CD14-positive monocyte (primary cell): ENCODE measurements at regions not wholly inside any gene's neighbourhood (a gene's known extent, or its start where the extent isn't known, plus 50 kb on each side); places are given as distances from the start of the nearest gene placed in this dataset.

Experiments
- DNase-seq, 3 donors: peaks; one replicate each; pipeline ENCODE4 v3.0.0-alpha.2; 2011 to 2022
- H2AFZ ChIP-seq: 2 replicates; pipeline ENCODE4 v1.6.0; 2012; ENCODE audit warnings: mild to moderate bottlenecking, low read depth, low read length, inconsistent platforms; ENCODE audit not compliant: insufficient read depth, poor library complexity, severe bottlenecking
- H3K27ac ChIP-seq, 2 donors: 1 replicate in 1 of 2; 2 replicates in 1 of 2; pipeline ENCODE4 v1.5.1; 2012 to 2013; ENCODE audit warnings: low read length in 2 of 2, control low read depth in 1 of 2, inconsistent platforms in 1 of 2, low read depth in 1 of 2, mild to moderate bottlenecking in 1 of 2
- H3K27me3 ChIP-seq, 2 donors: one replicate each; pipeline versions ENCODE4 v1.6.0 to v1.6.1; 2011 to 2013; ENCODE audit warnings: low read length in 2 of 2; ENCODE audit not compliant: control insufficient read depth in 2 of 2, insufficient read depth in 2 of 2
- H3K36me3 ChIP-seq, 2 donors: replicated peaks in 1 of 2; 1 replicate in 1 of 2; 2 replicates in 1 of 2; pipeline versions ENCODE4 v1.5.1 to v1.6.1; 2012 to 2013; ENCODE audit warnings: low read length in 2 of 2, control low read depth in 1 of 2, inconsistent platforms in 1 of 2, mild to moderate bottlenecking in 1 of 2; ENCODE audit not compliant: insufficient read depth in 2 of 2, control insufficient read depth in 1 of 2
- H3K4me1 ChIP-seq, 2 donors: 1 replicate in 1 of 2; 2 replicates in 1 of 2; pipeline versions ENCODE4 v1.5.1 to v1.6.1; 2012 to 2013; ENCODE audit warnings: low read length in 2 of 2, control low read depth in 1 of 2, inconsistent platforms in 1 of 2, mild to moderate bottlenecking in 1 of 2, moderate library complexity in 1 of 2; ENCODE audit not compliant: insufficient read depth in 2 of 2, control insufficient read depth in 1 of 2
- H3K4me2 ChIP-seq: replicated peaks from 2 replicates; pipeline ENCODE3; 2012; ENCODE audit warnings: low read length, moderate library complexity, mild to moderate bottlenecking; ENCODE audit not compliant: poor library complexity, severe bottlenecking; ENCODE audit errors: extremely low read depth
- H3K4me3 ChIP-seq, 3 experiments: fragments of 200-600 bp in 1 of 3; sonication (generic) in 1 of 3; replicated peaks in 1 of 3; 1 replicate in 2 of 3; 2 replicates in 1 of 3; pipeline ENCODE4 v1.5.1; 2011 to 2013; ENCODE audit warnings: low read length in 3 of 3, mild to moderate bottlenecking in 3 of 3, control low read depth in 2 of 3, low read depth in 2 of 3, inconsistent platforms in 1 of 3, moderate library complexity in 1 of 3
- H3K79me2 ChIP-seq: 2 replicates; pipeline ENCODE4 v1.6.0; 2012; ENCODE audit warnings: mild to moderate bottlenecking, control low read depth, inconsistent platforms, low read length, moderate library complexity; ENCODE audit not compliant: insufficient read depth
- H3K9ac ChIP-seq: 2 replicates; pipeline ENCODE4 v1.6.0; 2017; ENCODE audit warnings: low read length, mild to moderate bottlenecking; ENCODE audit not compliant: insufficient read depth, poor library complexity, severe bottlenecking
- H3K9me3 ChIP-seq, 2 donors: replicated peaks in 1 of 2; 1 replicate in 1 of 2; 2 replicates in 1 of 2; pipeline versions ENCODE4 v1.5.1 to v1.6.1; 2012 to 2013; ENCODE audit warnings: low read length in 2 of 2, control low read depth in 1 of 2; ENCODE audit not compliant: control insufficient read depth in 1 of 2, insufficient read depth in 1 of 2
- H4K20me1 ChIP-seq: 2 replicates; pipeline ENCODE4 v1.6.0; 2012; ENCODE audit warnings: mild to moderate bottlenecking, low read length, control low read depth, moderate library complexity; ENCODE audit not compliant: insufficient read depth
- H3K27ac Mint-ChIP-seq, 7 donors: one replicate each; pipeline ENCODE4 v1.8.0; 2020; ENCODE audit warnings: mild to moderate bottlenecking in 7 of 7, mixed read lengths in 7 of 7, moderate library complexity in 6 of 7, inconsistent platforms in 2 of 7
- H3K27me3 Mint-ChIP-seq, 3 donors: one replicate each; pipeline ENCODE4 v1.8.0; 2021 to 2022; ENCODE audit warnings: low read depth in 3 of 3, mild to moderate bottlenecking in 3 of 3, mixed read lengths in 3 of 3, moderate library complexity in 3 of 3, inconsistent platforms in 1 of 3
- H3K36me3 Mint-ChIP-seq, 2 donors: one replicate each; pipeline ENCODE4 v1.8.0; 2020; ENCODE audit warnings: mixed read lengths in 2 of 2, inconsistent platforms in 1 of 2, mild to moderate bottlenecking in 1 of 2
- H3K4me1 Mint-ChIP-seq: one replicate; pipeline ENCODE4 v1.8.0; 2020; ENCODE audit warnings: mild to moderate bottlenecking, mixed read lengths
- H3K4me3 Mint-ChIP-seq, 2 donors: one replicate each; pipeline ENCODE4 v1.8.0; 2020; ENCODE audit warnings: mild to moderate bottlenecking in 2 of 2, mixed read lengths in 2 of 2, moderate library complexity in 1 of 2
- H3K9me3 Mint-ChIP-seq, 7 donors: one replicate each; pipeline ENCODE4 v1.8.0; 2020 to 2022; ENCODE audit warnings: mixed read lengths in 7 of 7, mild to moderate bottlenecking in 6 of 7, moderate library complexity in 6 of 7, inconsistent platforms in 2 of 7
- CTCF ChIP-seq: fragments of 200-600 bp; IDR thresholded peaks from one replicate; pipeline ENCODE4 v1.8.0; 2022; ENCODE audit warnings: antibody characterized with exemption, mild to moderate bottlenecking
- WGBS: methylation state at CpG from one replicate; pipeline ENCODE4 v1.1.5; 2013; ENCODE audit warnings: missing lambda C conversion rate; ENCODE audit not compliant: insufficient coverage; 5-methylcytosine and 5-hydroxymethylcytosine counted together
- intact Hi-C, 2 donors: fragments of 100-400 bp; cut with micrococcal nuclease; formaldehyde crosslinking; loops; one replicate each; pipeline versions ENCODE4 v1.15.0 to v1.15.1; 2023

- Mint-ChIP-seq H3K9me3 (peaks cover 0 to 2% (median 0%) of the 10 kb centered on the region in 7 donors), H3K27ac (no peak overlapping the region), H3K36me3 (no peaks in the 10 kb centered on the region), H3K4me1 (peaks cover 10% of the 10 kb centered on the region), H3K4me3 (no peak overlapping the region), H3K27me3 (peaks cover 0 to 4% (median 0%) of the 10 kb centered on the region in 3 donors)
- Histone ChIP-seq H3K79me2 (no peaks in the 10 kb centered on the region), H3K27me3 (no peaks in the 10 kb centered on the region), H3K4me3 (no peak overlapping the region), H3K4me2 (no peak overlapping the region), H3K9ac (no peak overlapping the region), H4K20me1 (no peaks in the 10 kb centered on the region), H3K4me1 (peaks cover 10 to 11% of the 10 kb centered on the region in 2 donors), H3K27ac (no peak overlapping the region), H3K36me3 (no peaks in the 10 kb centered on the region), H3K9me3 (no peaks in the 10 kb centered on the region), H2AFZ (no peak overlapping the region)
- intact Hi-C loops: no loop called here
- no CpG with 5 or more reads among the region's 2 CpGs for WGBS
- no peak for TF ChIP-seq CTCF
- DNase-seq: no peak
Measured at GRCh38 chr6:14390805-14391204, 273.2 kb downstream of the CD83 start.

- 100% methylated on average over 1 of the region's 4 CpGs for WGBS
- Mint-ChIP-seq H3K27me3 (peaks cover 1 to 4% (median 3%) of the 10 kb centered on the region in 3 donors), H3K9me3 (peaks cover 0 to 2% (median 0%) of the 10 kb centered on the region in 7 donors), H3K36me3 (no peaks in the 10 kb centered on the region), H3K4me1 (peaks cover 10% of the 10 kb centered on the region), H3K4me3 (no peak overlapping the region), H3K27ac (no peak overlapping the region)
- H3K4me3 ChIP-seq: no peak overlapping the region
- H3K79me2 ChIP-seq: no peaks in the 10 kb centered on the region
- intact Hi-C loops: no loop called here
- H4K20me1 ChIP-seq: no peaks in the 10 kb centered on the region
- no peaks in the 10 kb centered on the region for H3K27me3 ChIP-seq
- no peaks in the 10 kb centered on the region for H3K9me3 ChIP-seq
- no peak overlapping the region for H3K4me2 ChIP-seq
- no peak for DNase-seq
- no peak for TF ChIP-seq CTCF
- H3K36me3 ChIP-seq: no peaks in the 10 kb centered on the region
- H3K9ac ChIP-seq: no peak overlapping the region
- no peak overlapping the region for H2AFZ ChIP-seq
- no peak overlapping the region for H3K27ac ChIP-seq
- H3K4me1 ChIP-seq: peaks cover 0 to 3% of the 10 kb centered on the region in 2 donors
Measured at GRCh38 chr6:14393910-14394309, 276.3 kb downstream of the CD83 start.
